Inferior parietal cortex (tissue), 1 donor: ENCODE measurements at regions not wholly inside any gene's neighbourhood (a gene's known extent, or its start where the extent isn't known, plus 50 kb on each side); places are given as distances from the start of the nearest gene placed in this dataset.
"Not testable (repeated sequence)": the region's sequence is repeated elsewhere in the genome, so short reads cannot be mapped to it uniquely, and the experiment has no call there.

ENCODE experiments used
- DNase-seq: peaks from one replicate; pipeline ENCODE4 v3.0.0-alpha.2; 2016; ENCODE audit errors: extremely low spot score

GRCh38 chr5:103377638-103378037, 119.1 kb downstream of the MACIR start:
- DNase-seq, result not testable (repeated sequence)

- no peak for DNase-seq
These were observed 117.5 kb downstream of the MACIR start for GRCh38 chr5:103375863-103376591.

GRCh38 chr5:103375350-103375749, 116.8 kb downstream of the MACIR start:
- no peak for DNase-seq

- DNase-seq, result peak; percentile 54
These were observed 116.0 kb downstream of the MACIR start for GRCh38 chr5:103374473-103374963.

GRCh38 chr5:103373597-103374472, 115.3 kb downstream of the MACIR start:
- DNase-seq, result no peak

GRCh38 chr5:103371046-103371607, 112.6 kb downstream of the MACIR start:
- DNase-seq, result no peak

- no peak for DNase-seq
These were observed 110.9 kb downstream of the MACIR start for GRCh38 chr5:103369125-103370120.

- DNase-seq, result no peak
These were observed 109.1 kb downstream of the MACIR start for GRCh38 chr5:103367702-103368101.

GRCh38 chr5:103366918-103367549, 108.5 kb downstream of the MACIR start:
- no peak for DNase-seq

GRCh38 chr5:103364074-103364473, 105.5 kb downstream of the MACIR start:
- no peak for DNase-seq

- no peak for DNase-seq
These were observed 103.6 kb downstream of the MACIR start for GRCh38 chr5:103362211-103362610.

- no peak for DNase-seq
These were observed 101.9 kb downstream of the MACIR start for GRCh38 chr5:103360475-103360874.

- no peak for DNase-seq
These were observed 99.9 kb downstream of the MACIR start for GRCh38 chr5:103358305-103358995.

- no peak for DNase-seq
These were observed 99.1 kb downstream of the MACIR start for GRCh38 chr5:103357636-103358035.

- no peak for DNase-seq
These were observed 98.0 kb downstream of the MACIR start for GRCh38 chr5:103356350-103357091.

GRCh38 chr5:103355579-103355978, 97.0 kb downstream of the MACIR start:
- DNase-seq, result no peak

- no peak for DNase-seq
These were observed 95.9 kb downstream of the MACIR start for GRCh38 chr5:103354446-103354845.

- no peak for DNase-seq
These were observed 95.0 kb downstream of the MACIR start for GRCh38 chr5:103353581-103353980.

GRCh38 chr5:103347716-103348423, 89.3 kb downstream of the MACIR start:
- no peak for DNase-seq
